Smooth muscle cell (in vitro differentiated cells): ENCODE measurements at regions not wholly inside any gene's neighbourhood (a gene's known extent, or its start where the extent isn't known, plus 50 kb on each side); places are given as distances from the start of the nearest gene placed in this dataset.

Experiments
- DNase-seq: peaks from one replicate; lab custom pipeline; 2025; ENCODE audit not compliant: unreplicated experiment; lab: John Stamatoyannopoulos, UW
- H2AFZ ChIP-seq: fragments of 200-600 bp; sonication (generic); 2 replicates; pipeline ENCODE4 v1.6.0; 2016; ENCODE audit warnings: antibody characterized with exemption, low read depth, mild to moderate bottlenecking
- H3F3A ChIP-seq: fragments of 200-600 bp; sonication (generic); 2 replicates; pipeline ENCODE4 v1.6.0; 2017; ENCODE audit warnings: antibody characterized with exemption, low read depth
- H3K27ac ChIP-seq: fragments of 200-600 bp; sonication (generic); 2 replicates; pipeline ENCODE4 v1.5.1; 2016; ENCODE audit warnings: low read depth, mild to moderate bottlenecking
- H3K27me3 ChIP-seq: fragments of 200-600 bp; sonication (generic); 2 replicates; pipeline ENCODE4 v1.6.1; 2016; ENCODE audit warnings: low read depth, mild to moderate bottlenecking
- H3K36me3 ChIP-seq: fragments of 200-600 bp; sonication (generic); 2 replicates; pipeline ENCODE4 v1.5.1; 2016; ENCODE audit warnings: low read depth
- H3K4me1 ChIP-seq: fragments of 200-600 bp; sonication (generic); 2 replicates; pipeline ENCODE4 v1.5.1; 2016; ENCODE audit warnings: low read depth
- H3K4me2 ChIP-seq: fragments of 200-600 bp; sonication (generic); 2 replicates; pipeline ENCODE4 v1.6.0; 2016; ENCODE audit warnings: mild to moderate bottlenecking
- H3K4me3 ChIP-seq: fragments of 200-600 bp; sonication (generic); 2 replicates; pipeline ENCODE4 v1.5.1; 2016; ENCODE audit warnings: mild to moderate bottlenecking
- H3K79me2 ChIP-seq: fragments of 200-600 bp; sonication (generic); 2 replicates; pipeline ENCODE4 v1.6.0; 2016; ENCODE audit warnings: low read depth, mild to moderate bottlenecking
- H3K9ac ChIP-seq: fragments of 200-600 bp; sonication (generic); 2 replicates; pipeline ENCODE4 v1.6.0; 2016; ENCODE audit warnings: low read depth
- H3K9me3 ChIP-seq: fragments of 200-600 bp; sonication (generic); replicated peaks from 2 replicates; pipeline ENCODE4 v1.5.1; 2016; ENCODE audit warnings: low read depth
- H4K20me1 ChIP-seq: fragments of 200-600 bp; sonication (generic); 2 replicates; pipeline ENCODE4 v1.6.0; 2016; ENCODE audit warnings: low read depth
- WGBS: methylation state at CpG from one replicate; pipeline ENCODE4 v1.1.7; 2016; ENCODE audit warnings: low lambda C conversion rate; 5-methylcytosine and 5-hydroxymethylcytosine counted together
- TF ChIP-seq, protein P1 (sequence below): fragments of 200-600 bp; sonication (generic); IDR thresholded peaks from 2 replicates; pipeline ENCODE4 v1.5.1; 2017; ENCODE audit warnings: borderline replicate concordance, mild to moderate bottlenecking, antibody characterized with exemption; ENCODE audit not compliant: insufficient read depth, poor library complexity, severe bottlenecking

DNA sequence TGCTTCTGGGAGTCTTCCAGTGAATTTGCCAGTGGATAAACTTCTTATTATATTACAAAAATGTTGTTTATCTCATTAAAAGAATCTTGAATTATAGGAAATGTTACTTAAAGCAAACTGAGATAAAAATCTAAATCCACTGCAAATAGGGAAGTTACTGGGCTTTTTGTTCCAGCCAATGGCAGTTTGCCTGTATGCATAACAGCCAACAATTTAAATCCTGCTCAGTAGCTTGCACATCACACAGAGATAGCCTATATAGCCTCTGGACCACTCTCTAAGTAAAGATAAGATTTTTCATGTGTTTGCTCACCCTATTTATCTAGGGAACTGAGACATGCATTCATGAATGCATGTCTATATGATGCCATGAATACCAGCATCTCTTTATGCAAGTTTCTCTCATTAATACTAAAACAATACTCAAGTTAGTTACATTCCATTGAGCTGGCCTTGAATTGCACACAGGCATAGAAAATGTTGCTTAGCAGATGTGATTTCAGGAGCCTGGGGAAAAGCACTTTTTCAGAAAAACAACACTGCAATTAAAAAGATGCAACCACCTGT, 92.1 kb upstream of the GPR149 start:
- Histone ChIP-seq H4K20me1 (no peaks in the 10 kb centered on the region), H3K9me3 (no peaks in the 10 kb centered on the region), H3K36me3 (no peaks in the 10 kb centered on the region), H3K27me3 (no peaks in the 10 kb centered on the region), H3K4me2 (no peak overlapping the region), H3K79me2 (no peaks in the 10 kb centered on the region), H3K27ac (no peak overlapping the region), H3K9ac (no peak overlapping the region), H3F3A (no peaks in the 10 kb centered on the region), H3K4me1 (no peaks in the 10 kb centered on the region), H3K4me3 (no peak overlapping the region), H2AFZ (no peak overlapping the region)
- DNase-seq, result no peak
- TF ChIP-seq, protein P1, sequence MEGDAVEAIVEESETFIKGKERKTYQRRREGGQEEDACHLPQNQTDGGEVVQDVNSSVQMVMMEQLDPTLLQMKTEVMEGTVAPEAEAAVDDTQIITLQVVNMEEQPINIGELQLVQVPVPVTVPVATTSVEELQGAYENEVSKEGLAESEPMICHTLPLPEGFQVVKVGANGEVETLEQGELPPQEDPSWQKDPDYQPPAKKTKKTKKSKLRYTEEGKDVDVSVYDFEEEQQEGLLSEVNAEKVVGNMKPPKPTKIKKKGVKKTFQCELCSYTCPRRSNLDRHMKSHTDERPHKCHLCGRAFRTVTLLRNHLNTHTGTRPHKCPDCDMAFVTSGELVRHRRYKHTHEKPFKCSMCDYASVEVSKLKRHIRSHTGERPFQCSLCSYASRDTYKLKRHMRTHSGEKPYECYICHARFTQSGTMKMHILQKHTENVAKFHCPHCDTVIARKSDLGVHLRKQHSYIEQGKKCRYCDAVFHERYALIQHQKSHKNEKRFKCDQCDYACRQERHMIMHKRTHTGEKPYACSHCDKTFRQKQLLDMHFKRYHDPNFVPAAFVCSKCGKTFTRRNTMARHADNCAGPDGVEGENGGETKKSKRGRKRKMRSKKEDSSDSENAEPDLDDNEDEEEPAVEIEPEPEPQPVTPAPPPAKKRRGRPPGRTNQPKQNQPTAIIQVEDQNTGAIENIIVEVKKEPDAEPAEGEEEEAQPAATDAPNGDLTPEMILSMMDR, result no peak

DNA sequence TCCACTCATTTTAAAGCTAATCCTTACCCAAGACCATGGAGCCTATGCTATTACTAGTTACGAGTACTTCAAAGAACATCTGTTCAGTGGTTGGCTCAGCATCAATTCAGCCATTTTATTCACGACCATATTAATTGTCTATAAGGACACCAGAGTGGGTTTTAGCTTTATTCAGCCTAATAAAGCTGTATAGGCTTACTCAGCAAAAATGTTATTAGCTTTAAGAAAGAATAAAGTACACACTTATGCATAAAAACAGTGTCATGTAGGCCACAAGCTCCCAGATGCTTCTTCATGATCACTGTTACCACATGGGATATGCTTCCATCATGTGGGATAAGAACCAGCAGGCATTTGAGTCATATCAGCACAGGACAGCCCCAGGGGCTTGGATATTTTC, 87.4 kb upstream of the GPR149 start:
- Histone ChIP-seq H3K4me3 (no peak overlapping the region), H3K27me3 (no peaks in the 10 kb centered on the region), H3K9me3 (no peaks in the 10 kb centered on the region), H3F3A (no peaks in the 10 kb centered on the region), H4K20me1 (no peaks in the 10 kb centered on the region), H3K79me2 (no peaks in the 10 kb centered on the region), H3K9ac (no peak overlapping the region), H3K36me3 (no peaks in the 10 kb centered on the region), H3K4me1 (no peaks in the 10 kb centered on the region), H2AFZ (no peak overlapping the region), H3K4me2 (no peak overlapping the region), H3K27ac (no peak overlapping the region)
- TF ChIP-seq, protein P1, result no peak
- DNase-seq, result no peak
- WGBS, result 74% methylated on average over 2 of the region's 2 CpGs

DNA sequence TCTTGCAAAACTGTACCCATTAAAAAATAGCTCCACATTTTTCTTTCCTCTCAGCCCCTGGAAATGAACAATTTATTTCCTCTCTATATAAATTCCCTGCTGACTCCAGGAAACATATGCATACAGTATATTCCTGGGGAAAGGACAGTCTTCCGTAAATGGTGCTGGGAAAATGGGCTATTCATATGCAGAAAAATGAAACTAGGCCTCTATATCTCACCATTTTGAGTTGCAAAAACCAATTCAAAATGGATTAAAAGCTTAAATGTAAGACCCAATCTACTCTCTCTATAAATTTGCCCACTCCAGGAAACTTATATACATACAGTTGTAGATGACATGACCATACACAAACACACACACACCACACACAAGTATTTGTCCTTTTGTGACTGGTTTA, 85.9 kb upstream of the GPR149 start:
- no peak overlapping the region for H3K27ac ChIP-seq
- H3K4me1 ChIP-seq, result no peaks in the 10 kb centered on the region
- no peaks in the 10 kb centered on the region for H3K9me3 ChIP-seq
- no peak overlapping the region for H2AFZ ChIP-seq
- no peaks in the 10 kb centered on the region for H3K79me2 ChIP-seq
- no peaks in the 10 kb centered on the region for H3K27me3 ChIP-seq
- WGBS, result 96% methylated on average over 1 of the region's 1 CpG
- H3F3A ChIP-seq, result no peaks in the 10 kb centered on the region
- H3K4me3 ChIP-seq, result no peak overlapping the region
- no peaks in the 10 kb centered on the region for H4K20me1 ChIP-seq
- DNase-seq, result no peak
- H3K4me2 ChIP-seq, result no peak overlapping the region
- H3K36me3 ChIP-seq, result no peaks in the 10 kb centered on the region
- TF ChIP-seq, protein P1, result no peak
- H3K9ac ChIP-seq, result no peak overlapping the region

DNA sequence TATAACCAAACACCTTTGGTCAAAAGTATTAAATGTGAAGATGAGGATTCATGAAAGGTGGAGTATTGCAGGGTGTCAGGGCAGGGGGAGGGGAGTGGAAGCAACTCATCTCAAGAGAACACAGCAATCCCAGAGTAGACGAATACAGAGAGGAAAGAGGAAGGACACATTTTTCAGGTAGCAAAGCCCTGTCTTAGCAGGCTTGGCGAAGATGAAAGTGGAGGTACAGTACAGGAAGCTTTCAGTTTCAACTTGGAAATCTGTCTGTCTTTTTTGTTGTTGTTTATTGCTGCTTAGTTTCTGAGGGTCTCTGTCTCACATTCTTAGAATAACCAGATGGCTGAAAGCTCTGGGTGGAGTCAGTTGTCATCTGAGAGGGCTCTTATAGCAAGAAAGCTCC, 80.8 kb upstream of the GPR149 start:
- H3K4me3 ChIP-seq, result no peak overlapping the region
- H2AFZ ChIP-seq, result no peak overlapping the region
- H3K36me3 ChIP-seq, result no peaks in the 10 kb centered on the region
- H3K27me3 ChIP-seq, result no peaks in the 10 kb centered on the region
- H4K20me1 ChIP-seq, result no peaks in the 10 kb centered on the region
- H3K79me2 ChIP-seq, result no peaks in the 10 kb centered on the region
- no peaks in the 10 kb centered on the region for H3F3A ChIP-seq
- H3K27ac ChIP-seq, result no peak overlapping the region
- H3K4me1 ChIP-seq, result no peaks in the 10 kb centered on the region
- WGBS, result 92% methylated on average over 2 of the region's 2 CpGs
- no peaks in the 10 kb centered on the region for H3K9me3 ChIP-seq
- no peak for DNase-seq
- TF ChIP-seq, protein P1, result no peak
- no peak overlapping the region for H3K9ac ChIP-seq
- no peak overlapping the region for H3K4me2 ChIP-seq
